Colonic mucosa (tissue), 4 donors: ENCODE measurements at regions not wholly inside any gene's neighbourhood (a gene's known extent, or its start where the extent isn't known, plus 50 kb on each side); places are given as distances from the start of the nearest gene placed in this dataset.

Experiments
- DNase-seq: peaks from one replicate; pipeline ENCODE4 v3.0.0-alpha.2; 2020
- H3K27ac ChIP-seq: fragments of 200-600 bp; one replicate; pipeline ENCODE4 v1.8.0; 2021
- H3K27me3 ChIP-seq: fragments of 200-600 bp; one replicate; pipeline ENCODE4 v1.8.0; 2021
- H3K36me3 ChIP-seq: fragments of 200-600 bp; one replicate; pipeline ENCODE4 v1.8.0; 2021
- H3K4me1 ChIP-seq: fragments of 200-600 bp; one replicate; pipeline ENCODE4 v1.8.0; 2021; ENCODE audit warnings: mild to moderate bottlenecking
- H3K4me3 ChIP-seq: fragments of 200-600 bp; one replicate; pipeline ENCODE4 v1.8.0; 2021
- H3K9ac ChIP-seq, 2 donors: one replicate each; pipeline ENCODE4 v1.7.0; 2013; ENCODE audit warnings: control low read depth in 2 of 2, low read depth in 2 of 2, low read length in 2 of 2
- H3K9me3 ChIP-seq: fragments of 200-600 bp; one replicate; pipeline ENCODE4 v1.8.0; 2021
- CTCF ChIP-seq: fragments of 200-600 bp; IDR thresholded peaks from one replicate; pipeline ENCODE4 v1.8.0; 2022; ENCODE audit warnings: antibody characterized with exemption, mild to moderate bottlenecking
- intact Hi-C: fragments of 100-400 bp; cut with DNase I; formaldehyde crosslinking; loops from one replicate; pipeline ENCODE4 v1.14.1; 2022
- donor health status: healthy.
- donor health status: DM: no; HTN: no; CAD: no.
- donor health status: DM: no; HTN: no; CAD: no.

- Histone ChIP-seq H3K27ac (no peak overlapping the region), H3K9me3 (no peaks in the 10 kb centered on the region), H3K4me1 (no peaks in the 10 kb centered on the region), H3K36me3 (no peaks in the 10 kb centered on the region), H3K9ac (no peak overlapping the region), H3K27me3 (no peaks in the 10 kb centered on the region), H3K4me3 (no peak overlapping the region)
- no peak for TF ChIP-seq CTCF
- intact Hi-C loops, result no loop called here
- no peak for DNase-seq
Measured at GRCh38 chr14:65934070-65934435, 521.5 kb downstream of the FUT8 start.

GRCh38 chr14:65936342-65936975, 523.9 kb downstream of the FUT8 start:
- no peak overlapping the region for H3K9ac ChIP-seq
- no peak for TF ChIP-seq CTCF
- no peaks in the 10 kb centered on the region for H3K9me3 ChIP-seq
- no peaks in the 10 kb centered on the region for H3K4me1 ChIP-seq
- DNase-seq, result no peak
- intact Hi-C loops, result no loop called here
- no peaks in the 10 kb centered on the region for H3K27me3 ChIP-seq
- no peaks in the 10 kb centered on the region for H3K36me3 ChIP-seq
- no peak overlapping the region for H3K27ac ChIP-seq
- H3K4me3 ChIP-seq, result no peak overlapping the region

GRCh38 chr14:65937079-65937959, 524.8 kb downstream of the FUT8 start:
- Histone ChIP-seq H3K4me1 (no peaks in the 10 kb centered on the region), H3K4me3 (no peak overlapping the region), H3K9ac (no peak overlapping the region), H3K27ac (no peak overlapping the region), H3K9me3 (no peaks in the 10 kb centered on the region), H3K36me3 (no peaks in the 10 kb centered on the region), H3K27me3 (no peaks in the 10 kb centered on the region)
- intact Hi-C loops, result no loop called here
- DNase-seq, result no peak
- no peak for TF ChIP-seq CTCF

- no peak overlapping the region for H3K9ac ChIP-seq
- H3K4me1 ChIP-seq, result no peaks in the 10 kb centered on the region
- no peaks in the 10 kb centered on the region for H3K27me3 ChIP-seq
- H3K36me3 ChIP-seq, result no peaks in the 10 kb centered on the region
- H3K9me3 ChIP-seq, result no peaks in the 10 kb centered on the region
- no peak for DNase-seq
- TF ChIP-seq CTCF, result no peak
- H3K27ac ChIP-seq, result no peak overlapping the region
- no peak overlapping the region for H3K4me3 ChIP-seq
- intact Hi-C loops, result no loop called here
Measured at GRCh38 chr14:65937960-65938316, 525.4 kb downstream of the FUT8 start.

- H3K27me3 ChIP-seq, result no peaks in the 10 kb centered on the region
- H3K4me1 ChIP-seq, result no peaks in the 10 kb centered on the region
- intact Hi-C loops, result no loop called here
- no peaks in the 10 kb centered on the region for H3K9me3 ChIP-seq
- no peaks in the 10 kb centered on the region for H3K36me3 ChIP-seq
- no peak for TF ChIP-seq CTCF
- no peak overlapping the region for H3K4me3 ChIP-seq
- no peak for DNase-seq
- no peak overlapping the region for H3K9ac ChIP-seq
- no peak overlapping the region for H3K27ac ChIP-seq
Measured at GRCh38 chr14:65938738-65939137, 526.2 kb downstream of the FUT8 start.
